ENCODE measurements at regions not wholly inside any gene's neighbourhood (a gene's known extent, or its start where the extent isn't known, plus 50 kb on each side); places are given as distances from the start of the nearest gene placed in this dataset.
"Not testable (repeated sequence)": the region's sequence is repeated elsewhere in the genome, so short reads cannot be mapped to it uniquely, and the experiment has no call there.

GRCh38 chr14:86955771-86956354 is 1037.1 kb downstream of the GALC start:
- DNase-seq (ENCODE audit: low spot score in 2 of 2), result no peak

GRCh38 chr14:86954623-86955022 is 1038.4 kb downstream of the GALC start:
- FAIRE-seq (no peak), DNase-seq (ENCODE audit: low spot score in 2 of 2) (no peak)

More at GRCh38 chr14:86955771-86956354, 1037.1 kb downstream of the GALC start:
- no peak for FAIRE-seq

- DNase-seq (ENCODE audit: low spot score in 2 of 2), result no peak
- no peak for FAIRE-seq
Measured at GRCh38 chr14:86946446-86946845, 1046.5 kb downstream of the GALC start.

DNA sequence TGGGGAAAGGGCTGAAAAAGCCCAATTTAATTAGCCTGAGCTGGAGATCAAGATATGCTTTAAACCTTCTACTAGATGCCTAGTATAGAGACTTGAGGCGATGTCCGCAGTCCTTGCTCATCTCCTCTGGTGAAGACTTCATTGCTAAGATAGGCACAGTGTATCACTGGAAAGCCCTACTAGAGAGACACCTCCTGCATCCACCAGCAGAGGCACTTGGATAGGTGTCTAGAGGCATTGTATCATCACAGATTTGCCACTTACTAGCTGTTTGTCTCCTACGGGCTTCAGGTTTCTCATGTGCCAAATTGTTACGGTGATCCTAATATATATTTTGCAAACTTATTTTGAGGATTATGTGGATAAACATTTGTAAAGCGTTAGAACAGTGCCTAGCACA is 1048.5 kb downstream of the GALC start:
- DNase-seq (ENCODE audit: low spot score in 2 of 2) (no peak), FAIRE-seq (no peak)

DNA sequence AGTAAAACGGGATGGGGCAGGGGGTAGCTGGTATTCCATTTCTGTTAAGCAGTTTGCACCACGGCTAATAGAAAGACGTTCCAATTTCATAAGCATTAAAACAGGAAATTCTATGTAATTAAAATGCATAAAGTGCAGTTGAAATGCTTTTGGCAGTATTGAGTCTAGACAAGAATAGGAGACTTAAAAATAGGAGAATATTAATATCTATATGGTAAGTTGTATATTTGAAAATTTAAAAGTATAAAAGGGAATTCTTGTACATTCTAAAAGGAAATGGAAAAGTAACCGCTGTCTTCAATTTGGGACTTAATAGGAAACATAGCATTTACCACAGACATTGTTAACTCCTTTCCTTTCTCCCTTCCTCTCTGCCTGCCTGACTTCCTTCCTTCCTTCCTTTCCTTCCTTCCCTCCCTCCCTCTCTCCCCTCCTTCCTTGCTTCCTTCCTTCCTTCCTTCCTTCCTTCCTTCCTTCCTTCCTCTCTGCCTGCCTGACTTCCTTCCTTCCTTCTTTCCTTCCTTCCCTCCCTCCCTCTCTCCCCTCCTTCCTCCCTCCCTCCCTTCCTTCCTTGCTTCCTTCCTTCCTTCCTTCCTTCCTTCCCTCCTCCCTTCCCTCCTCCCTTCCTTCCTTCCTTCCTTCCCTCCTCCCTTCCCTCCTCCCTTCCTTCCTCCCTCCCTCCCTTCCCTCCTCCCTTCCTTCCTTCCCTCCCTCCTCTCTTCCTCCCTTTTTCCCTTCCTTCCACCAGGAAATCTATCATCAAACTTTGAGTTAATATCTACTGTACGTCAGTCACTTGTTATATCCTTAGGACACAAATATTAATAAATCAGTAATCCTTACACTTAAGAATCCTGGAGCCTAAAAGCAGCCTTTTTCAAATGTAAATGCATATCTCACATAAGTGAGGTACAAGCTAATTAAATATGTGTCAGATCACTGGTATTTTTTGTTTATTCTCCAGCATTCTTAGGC is 1049.3 kb downstream of the GALC start:
- DNase-seq (ENCODE audit: low spot score in 2 of 2), result no peak
- FAIRE-seq, result no peak

GRCh38 chr14:86942936-86943335 is 1050.0 kb downstream of the GALC start:
- DNase-seq (ENCODE audit: low spot score in 2 of 2) (no peak), FAIRE-seq (no peak)

DNA sequence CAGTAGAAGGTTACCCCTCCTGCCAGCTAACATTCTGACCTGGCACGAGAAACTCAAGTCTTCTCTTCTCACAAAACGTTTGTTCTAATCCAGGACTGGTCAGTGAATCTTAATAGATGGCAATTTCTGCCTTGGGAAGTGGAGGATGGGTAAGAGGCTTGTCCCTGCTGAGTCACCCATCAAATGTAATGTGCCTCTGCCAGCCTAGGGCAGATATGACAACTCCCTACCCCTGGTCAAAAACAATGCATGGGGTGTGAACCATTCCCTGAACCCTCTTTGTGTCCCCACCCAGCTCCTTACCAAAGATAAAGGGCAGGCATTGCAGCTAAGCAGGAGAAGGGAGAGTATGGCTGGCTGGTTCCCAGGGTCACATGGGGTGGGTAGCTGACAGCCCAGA is 1052.9 kb downstream of the GALC start:
- DNase-seq (ENCODE audit: low spot score in 2 of 2) (no peak), FAIRE-seq (no peak)

DNA sequence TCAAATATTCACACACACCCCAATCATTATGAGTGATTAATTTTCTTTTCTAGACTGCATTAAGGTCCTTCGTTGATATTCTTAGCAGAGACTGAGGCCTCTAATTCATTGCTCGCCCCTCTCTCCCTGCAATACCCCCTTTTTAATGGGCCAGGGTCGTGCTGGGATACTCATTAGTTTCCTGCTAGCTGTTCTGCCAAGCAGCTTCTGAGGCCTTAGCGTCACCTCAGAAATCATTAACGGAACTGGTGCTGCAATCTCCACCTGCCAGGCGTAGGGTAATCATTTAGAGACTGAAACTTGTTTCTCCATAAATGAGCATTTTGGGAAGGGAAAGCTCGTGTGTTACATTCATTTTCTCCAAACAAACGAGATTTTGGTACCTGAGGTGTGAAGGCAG is 1054.7 kb downstream of the GALC start:
- DNase-seq (ENCODE audit: low spot score in 2 of 2) (no peak), FAIRE-seq (no peak)

- FAIRE-seq, result no peak
- no peak for DNase-seq (ENCODE audit: low spot score in 2 of 2)
Measured at GRCh38 chr14:86936556-86936955, 1056.4 kb downstream of the GALC start.

DNA sequence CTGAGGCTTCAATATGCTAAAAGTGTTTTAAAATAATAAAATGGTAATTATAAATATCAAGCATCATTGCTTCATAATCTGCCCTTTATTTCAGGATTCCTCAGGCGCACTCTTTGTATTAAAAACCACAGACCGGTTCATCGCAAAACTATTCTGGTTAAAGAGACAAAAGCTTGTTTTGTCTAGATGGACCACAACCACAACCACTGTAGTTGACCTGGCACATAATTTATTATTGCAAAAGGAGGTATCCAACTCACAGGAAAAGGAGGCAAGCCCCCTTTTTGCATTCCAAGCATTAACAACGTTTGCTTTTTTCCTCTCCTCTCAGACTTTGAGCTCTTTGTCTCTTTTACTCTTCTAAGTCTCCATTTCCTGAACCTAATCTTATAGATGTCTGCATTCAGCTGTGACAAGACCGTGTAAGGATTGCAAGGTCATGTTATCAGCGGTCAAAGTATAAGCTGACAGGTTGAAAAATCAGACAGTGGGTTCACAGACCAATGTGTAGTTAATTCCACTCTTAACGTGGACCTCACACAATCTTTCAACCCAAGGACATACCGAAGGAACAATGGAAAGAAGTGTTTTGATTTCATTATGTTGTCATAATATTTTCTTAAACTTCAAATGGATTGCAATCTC is 1057.6 kb downstream of the GALC start:
- no peak for DNase-seq (ENCODE audit: low spot score in 2 of 2)
- FAIRE-seq, result no peak

GRCh38 chr14:86933958-86934595 is 1058.9 kb downstream of the GALC start:
- FAIRE-seq (no peak), DNase-seq (ENCODE audit: low spot score in 2 of 2) (no peak)

DNA sequence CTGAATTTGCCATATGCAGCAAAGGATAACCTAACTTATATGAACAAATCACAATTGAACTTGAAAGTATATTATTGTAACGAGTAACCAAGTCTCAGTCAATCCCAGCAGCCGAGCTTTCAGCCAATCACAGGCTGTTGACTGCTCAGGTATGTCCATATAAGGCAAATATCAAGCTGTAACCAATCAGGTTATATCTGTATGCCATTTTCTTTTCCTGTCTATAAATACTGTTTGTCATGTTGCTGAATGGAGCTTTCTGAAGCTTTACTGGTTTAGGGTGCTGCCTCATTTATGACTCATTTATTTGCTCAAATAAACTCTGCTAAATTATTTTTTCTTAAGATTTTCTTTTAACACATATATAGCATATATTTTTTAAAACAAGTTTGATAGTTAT is 1059.5 kb downstream of the GALC start:
- DNase-seq (ENCODE audit: low spot score in 2 of 2), result no peak
- no peak for FAIRE-seq

DNA sequence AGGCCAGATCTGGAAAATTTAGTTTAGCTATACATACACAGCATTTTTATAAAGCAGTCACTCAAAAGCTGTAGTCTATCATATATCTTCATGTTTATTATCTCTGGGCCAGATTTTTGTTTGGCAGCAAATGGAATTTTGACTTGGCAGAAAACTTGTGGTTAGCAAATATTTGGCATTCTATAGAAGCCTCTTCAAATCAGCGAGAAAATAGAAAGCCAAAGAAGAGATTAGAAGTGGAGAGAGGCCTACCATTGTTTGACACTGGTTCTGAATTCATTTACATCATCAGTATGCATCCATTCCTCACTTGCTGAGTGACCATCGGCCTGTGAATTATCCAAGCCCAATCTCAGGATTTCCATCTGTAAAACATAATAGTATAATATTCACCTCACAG is 1077.6 kb downstream of the GALC start:
- DNase-seq (ENCODE audit: low spot score in 2 of 2) (no peak), FAIRE-seq (no peak)

- no peak for FAIRE-seq
- no peak for DNase-seq (ENCODE audit: low spot score in 2 of 2)
Measured at GRCh38 chr14:86912709-86913108, 1080.3 kb downstream of the GALC start.

DNA sequence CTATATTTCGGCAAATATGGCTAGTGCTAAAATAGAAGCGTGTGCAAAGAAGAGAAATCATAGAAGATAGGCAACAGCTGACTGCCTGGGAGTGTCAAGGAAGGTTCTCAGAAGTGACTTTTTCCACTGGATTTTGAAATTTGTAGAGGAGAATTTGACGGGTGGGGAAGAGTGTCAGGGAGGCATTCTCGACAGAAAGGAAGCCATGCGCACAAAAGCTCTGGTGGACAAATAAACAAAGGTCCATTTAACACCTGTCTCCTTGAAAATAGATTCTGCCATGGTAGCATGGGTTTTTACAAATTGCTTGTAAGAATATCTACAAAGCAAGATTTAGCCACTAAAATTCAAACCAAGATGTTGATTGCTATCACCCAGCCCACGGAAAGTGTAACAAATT is 1081.5 kb downstream of the GALC start:
- FAIRE-seq (no peak), DNase-seq (ENCODE audit: low spot score in 2 of 2) (no peak)

DNA sequence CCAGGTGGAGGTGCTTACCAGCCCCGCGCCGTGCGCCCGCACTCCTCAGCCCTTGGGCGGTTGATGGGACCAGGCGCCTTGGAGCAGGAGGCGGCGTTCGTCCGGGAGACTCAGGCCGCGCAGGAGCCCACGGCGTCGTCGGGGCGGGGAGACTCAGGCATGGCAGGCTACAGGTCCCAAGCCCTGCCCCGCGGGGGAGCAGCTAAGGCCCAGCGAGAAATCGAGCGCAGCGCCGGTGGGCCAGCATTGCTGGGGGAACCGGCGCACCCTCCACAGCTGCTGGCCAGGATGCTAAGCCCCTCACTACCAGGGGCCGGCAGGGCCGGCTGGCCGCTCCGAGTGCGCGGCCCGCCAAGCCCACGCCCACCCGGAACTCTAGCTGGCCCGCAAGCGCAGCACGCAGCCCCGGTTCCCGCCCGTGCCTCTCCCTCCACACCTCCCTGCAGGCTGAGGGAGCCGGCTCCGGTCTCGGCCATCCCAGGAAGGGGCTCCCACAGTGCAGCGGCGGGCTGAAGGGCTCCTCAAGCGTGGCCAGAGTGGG is 1087.5 kb downstream of the GALC start:
- not testable (repeated sequence) for DNase-seq (ENCODE audit: low spot score in 2 of 2); FAIRE-seq

DNA sequence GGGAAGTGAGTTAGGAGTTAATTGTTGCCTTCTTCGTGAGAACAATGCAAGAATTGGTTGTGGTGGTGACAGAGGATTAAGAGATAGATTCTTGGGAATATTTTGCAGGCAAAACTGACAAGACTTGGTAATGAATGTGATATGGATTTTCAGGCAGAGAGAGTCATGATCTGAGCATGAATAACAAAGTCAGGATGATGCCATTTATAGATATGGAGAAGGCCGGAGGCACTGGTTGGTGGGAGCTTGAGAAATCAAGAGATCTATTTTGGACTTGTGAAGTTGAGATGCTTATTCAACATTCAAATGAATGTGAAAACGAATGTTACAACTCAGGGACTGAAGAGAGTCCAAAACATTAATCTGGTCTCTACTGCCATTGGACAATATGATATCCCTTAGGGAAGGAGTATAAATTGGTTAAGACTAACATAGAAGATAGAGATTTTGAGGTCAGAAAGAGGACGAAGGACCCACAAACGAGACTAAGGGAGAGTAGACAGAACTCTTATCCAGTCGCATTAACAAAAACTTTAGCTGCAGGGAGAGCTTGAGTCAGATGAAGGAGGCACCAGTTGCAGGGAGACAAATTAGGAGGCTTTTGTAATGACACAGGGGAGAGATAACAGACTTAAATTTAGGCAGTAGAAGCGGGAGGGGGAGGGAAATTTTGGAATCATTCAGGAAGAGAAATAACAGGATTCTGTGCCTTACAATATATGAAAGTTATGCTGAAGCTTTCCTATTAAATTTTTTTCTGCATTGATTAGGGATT is 1090.6 kb downstream of the GALC start:
- FAIRE-seq, result no peak

GRCh38 chr14:86897704-86898513 is 1095.1 kb downstream of the GALC start:
- no peak for DNase-seq (ENCODE audit: low spot score in 2 of 2)
- FAIRE-seq, result no peak

More for the DNA sequence above, 1090.6 kb downstream of the GALC start:
- no peak for DNase-seq (ENCODE audit: low spot score in 2 of 2)

- DNase-seq (ENCODE audit: low spot score in 2 of 2) (no peak), FAIRE-seq (no peak)
Measured at GRCh38 chr14:86897224-86897623, 1095.8 kb downstream of the GALC start.

Data from frontal cortex (tissue), 3 donors.